ENCODE measurements at regions not wholly inside any gene's neighbourhood (a gene's known extent, or its start where the extent isn't known, plus 50 kb on each side); places are given as distances from the start of the nearest gene placed in this dataset.

DNA sequence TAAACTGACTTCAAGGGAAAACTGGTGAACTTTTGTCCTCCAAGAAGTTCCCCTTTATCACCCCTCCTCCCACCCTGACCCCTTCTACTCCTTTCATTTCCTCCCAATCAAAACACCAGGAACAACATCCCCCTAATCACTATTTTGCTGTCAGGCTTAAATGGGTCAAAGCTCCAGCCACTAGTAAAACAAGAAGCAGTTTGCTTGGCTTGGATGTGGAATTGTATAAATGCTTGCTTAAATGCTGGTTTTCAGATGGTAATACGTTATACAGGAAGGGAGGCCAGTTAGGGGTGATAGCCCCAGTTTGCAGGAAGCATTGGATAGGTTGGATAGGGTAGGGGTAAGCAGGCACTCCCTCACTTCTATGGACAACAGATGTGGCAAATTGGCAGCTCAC lies 473.6 kb downstream of the AGTPBP1 start:
- Histone ChIP-seq H4K20me1 (ENCODE audit: insufficient read depth, low read length) (no peaks in the 10 kb centered on the region), H3K4me3 (ENCODE audit: low read depth, low read length, poor library complexity, severe bottlenecking) (no peak overlapping the region), H3K36me3 (ENCODE audit: insufficient read depth, low read length) (no peaks in the 10 kb centered on the region), H2AFZ (ENCODE audit: low read length) (no peak overlapping the region), H3K79me2 (ENCODE audit: insufficient read depth, low read depth, low read length) (no peaks in the 10 kb centered on the region), H3K4me2 (ENCODE audit: low read length) (no peak overlapping the region), H3K27ac (ENCODE audit: low read depth, low read length, poor library complexity, severe bottlenecking) (no peak overlapping the region), H3K9me3 (ENCODE audit: low read length) (no peaks in the 10 kb centered on the region), H3K9me2 (ENCODE audit: insufficient read depth, low read length) (no peaks in the 10 kb centered on the region), H3K4me1 (ENCODE audit: insufficient read depth, low read length, poor library complexity, severe bottlenecking) (no peaks in the 10 kb centered on the region)
- DNase-seq (ENCODE audit: low spot score): no peak
- no TSS peak for BruUV-seq (replicated peaks)
- CTCF ChIA-PET (ENCODE audit: unreplicated experiment): no interaction called here
- POLR2A ChIA-PET: no interaction called here
- TF ChIP-seq EZH2phosphoT487 (IDR thresholded peaks at IDR 0.05; ENCODE audit: borderline replicate concordance, low read depth, low read length): no peak
- TF ChIP-seq, protein P1, sequence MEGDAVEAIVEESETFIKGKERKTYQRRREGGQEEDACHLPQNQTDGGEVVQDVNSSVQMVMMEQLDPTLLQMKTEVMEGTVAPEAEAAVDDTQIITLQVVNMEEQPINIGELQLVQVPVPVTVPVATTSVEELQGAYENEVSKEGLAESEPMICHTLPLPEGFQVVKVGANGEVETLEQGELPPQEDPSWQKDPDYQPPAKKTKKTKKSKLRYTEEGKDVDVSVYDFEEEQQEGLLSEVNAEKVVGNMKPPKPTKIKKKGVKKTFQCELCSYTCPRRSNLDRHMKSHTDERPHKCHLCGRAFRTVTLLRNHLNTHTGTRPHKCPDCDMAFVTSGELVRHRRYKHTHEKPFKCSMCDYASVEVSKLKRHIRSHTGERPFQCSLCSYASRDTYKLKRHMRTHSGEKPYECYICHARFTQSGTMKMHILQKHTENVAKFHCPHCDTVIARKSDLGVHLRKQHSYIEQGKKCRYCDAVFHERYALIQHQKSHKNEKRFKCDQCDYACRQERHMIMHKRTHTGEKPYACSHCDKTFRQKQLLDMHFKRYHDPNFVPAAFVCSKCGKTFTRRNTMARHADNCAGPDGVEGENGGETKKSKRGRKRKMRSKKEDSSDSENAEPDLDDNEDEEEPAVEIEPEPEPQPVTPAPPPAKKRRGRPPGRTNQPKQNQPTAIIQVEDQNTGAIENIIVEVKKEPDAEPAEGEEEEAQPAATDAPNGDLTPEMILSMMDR (conservative IDR thresholded peaks at IDR 0.05; ENCODE audit: low read length): no peak
- intact Hi-C loops (cut with micrococcal nuclease; ENCODE audit: unreplicated experiment): no loop called here

DNA sequence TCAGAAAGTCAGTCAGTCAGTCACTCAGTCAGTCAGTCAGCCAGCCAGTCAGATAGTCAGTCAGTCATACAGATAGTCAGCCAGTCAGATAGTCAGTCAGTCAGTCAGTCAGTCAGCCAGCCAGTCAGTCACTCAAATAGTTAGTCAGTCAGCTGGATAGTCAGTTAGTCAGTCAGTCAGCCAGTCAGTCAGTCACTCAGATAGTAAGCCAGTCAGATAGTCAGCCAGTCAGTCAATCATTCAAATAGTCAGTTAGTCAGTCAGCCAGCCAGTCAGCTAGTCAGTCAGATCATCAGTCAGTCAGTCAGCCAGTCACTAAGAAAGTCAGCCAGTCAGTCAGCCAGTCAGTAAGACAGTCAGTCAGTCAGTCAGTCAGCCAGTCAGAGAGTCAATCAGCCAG lies 477.1 kb downstream of the AGTPBP1 start:
- Histone ChIP-seq H3K4me1 (ENCODE audit: insufficient read depth, low read length, poor library complexity, severe bottlenecking) (no peaks in the 10 kb centered on the region), H3K27ac (ENCODE audit: low read depth, low read length, poor library complexity, severe bottlenecking) (no peak overlapping the region), H2AFZ (ENCODE audit: low read length) (no peak overlapping the region), H3K79me2 (ENCODE audit: insufficient read depth, low read depth, low read length) (no peaks in the 10 kb centered on the region), H3K4me2 (ENCODE audit: low read length) (no peak overlapping the region), H3K9me2 (ENCODE audit: insufficient read depth, low read length) (no peaks in the 10 kb centered on the region), H3K4me3 (ENCODE audit: low read depth, low read length, poor library complexity, severe bottlenecking) (no peak overlapping the region), H4K20me1 (ENCODE audit: insufficient read depth, low read length) (no peaks in the 10 kb centered on the region), H3K36me3 (ENCODE audit: insufficient read depth, low read length) (no peaks in the 10 kb centered on the region), H3K9me3 (ENCODE audit: low read length) (no peaks in the 10 kb centered on the region)
- no TSS peak for BruUV-seq (replicated peaks)
- intact Hi-C loops (cut with micrococcal nuclease; ENCODE audit: unreplicated experiment): no loop called here
- TF ChIP-seq, protein P1 (conservative IDR thresholded peaks at IDR 0.05; ENCODE audit: low read length): no peak
- TF ChIP-seq EZH2phosphoT487 (IDR thresholded peaks at IDR 0.05; ENCODE audit: borderline replicate concordance, low read depth, low read length): no peak
- ChIA-PET POLR2A (no interaction called here), CTCF (ENCODE audit: unreplicated experiment) (no interaction called here)
- DNase-seq (ENCODE audit: low spot score): no peak

DNA sequence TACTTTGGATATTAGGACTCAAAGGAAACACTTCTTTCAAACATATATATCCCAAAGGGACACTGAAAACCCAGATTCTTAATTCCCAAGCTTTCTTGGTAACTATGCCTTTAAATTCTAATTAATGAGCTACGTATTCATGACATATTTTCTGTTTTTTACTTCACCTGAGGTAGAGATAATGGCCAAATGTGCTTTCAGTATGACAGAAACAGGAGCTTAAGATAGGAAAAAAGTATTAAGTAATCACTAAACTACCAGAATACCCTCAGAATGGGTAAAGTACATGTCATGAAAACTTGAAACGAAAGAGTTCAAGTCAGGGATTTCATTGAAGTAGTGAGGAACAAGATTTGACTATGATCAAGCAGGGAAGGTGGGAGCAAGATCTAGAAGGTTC lies 478.5 kb downstream of the AGTPBP1 start:
- no peak for DNase-seq (ENCODE audit: low spot score)
- Histone ChIP-seq H3K27ac (ENCODE audit: low read depth, low read length, poor library complexity, severe bottlenecking) (no peak overlapping the region), H3K4me1 (ENCODE audit: insufficient read depth, low read length, poor library complexity, severe bottlenecking) (no peaks in the 10 kb centered on the region), H3K4me3 (ENCODE audit: low read depth, low read length, poor library complexity, severe bottlenecking) (no peak overlapping the region), H4K20me1 (ENCODE audit: insufficient read depth, low read length) (no peaks in the 10 kb centered on the region), H3K9me3 (ENCODE audit: low read length) (no peaks in the 10 kb centered on the region), H2AFZ (ENCODE audit: low read length) (no peak overlapping the region), H3K4me2 (ENCODE audit: low read length) (no peak overlapping the region), H3K36me3 (ENCODE audit: insufficient read depth, low read length) (no peaks in the 10 kb centered on the region), H3K79me2 (ENCODE audit: insufficient read depth, low read depth, low read length) (no peaks in the 10 kb centered on the region), H3K9me2 (ENCODE audit: insufficient read depth, low read length) (no peaks in the 10 kb centered on the region)
- BruUV-seq (replicated peaks): no TSS peak
- ChIA-PET POLR2A (interaction anchor here (1.6 kb wide), 1 partner anchor 17 kb away, joined by 5 read pairs; no protein-coding TSS in a partner anchor), CTCF (ENCODE audit: unreplicated experiment) (no interaction called here)
- intact Hi-C loops (cut with micrococcal nuclease; ENCODE audit: unreplicated experiment): no loop called here
- TF ChIP-seq, protein P1 (conservative IDR thresholded peaks at IDR 0.05; ENCODE audit: low read length): no peak
- TF ChIP-seq EZH2phosphoT487 (IDR thresholded peaks at IDR 0.05; ENCODE audit: borderline replicate concordance, low read depth, low read length): no peak
